ES-I3 (cell line): ENCODE measurements at regions not wholly inside any gene's neighbourhood (a gene's known extent, or its start where the extent isn't known, plus 50 kb on each side); places are given as distances from the start of the nearest gene placed in this dataset.

Source experiments
- H3K36me3 ChIP-seq: 2 replicates; pipeline ENCODE4 v1.6.1; 2013; ENCODE audit warnings: mild to moderate bottlenecking, low read length, control low read depth, moderate library complexity; ENCODE audit not compliant: insufficient read depth
- H3K4me1 ChIP-seq: 2 replicates; pipeline ENCODE4 v1.6.1; 2013; ENCODE audit warnings: mild to moderate bottlenecking, control low read depth, low read length; ENCODE audit not compliant: insufficient read depth
- H3K9ac ChIP-seq: 2 replicates; pipeline ENCODE4 v1.6.1; 2013; ENCODE audit warnings: low read depth, mild to moderate bottlenecking, low read length, moderate library complexity
- H3K9me3 ChIP-seq: 2 replicates; pipeline ENCODE4 v1.6.1; 2013; ENCODE audit warnings: mild to moderate bottlenecking, low read length, moderate library complexity; ENCODE audit not compliant: control insufficient read depth, insufficient read depth

DNA sequence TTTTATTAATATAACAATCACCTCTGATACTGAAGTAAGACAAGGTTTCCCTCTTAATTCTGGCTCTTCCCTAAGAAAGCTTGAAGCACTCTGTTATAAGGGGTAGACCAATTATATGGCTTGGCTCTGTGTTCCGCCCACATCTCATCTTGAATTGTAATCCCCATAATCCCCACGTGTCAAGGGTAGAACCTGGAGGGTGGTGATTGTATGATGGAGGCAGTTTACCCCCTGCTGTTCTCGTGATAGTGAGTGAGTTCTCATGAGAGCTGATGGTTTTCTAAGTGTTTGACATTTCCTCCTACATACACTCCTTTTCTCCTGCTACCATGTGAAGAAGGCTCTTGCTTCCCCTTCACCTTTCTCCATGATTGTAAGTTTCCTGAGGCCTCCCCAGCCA is 363.8 kb upstream of the PCDH20 start:
- no peak overlapping the region for H3K9ac ChIP-seq
- no peaks in the 10 kb centered on the region for H3K36me3 ChIP-seq
- no peaks in the 10 kb centered on the region for H3K9me3 ChIP-seq
- H3K4me1 ChIP-seq, result peaks cover 6% of the 10 kb centered on the region; the same call in 1 of the 2 replicates

DNA sequence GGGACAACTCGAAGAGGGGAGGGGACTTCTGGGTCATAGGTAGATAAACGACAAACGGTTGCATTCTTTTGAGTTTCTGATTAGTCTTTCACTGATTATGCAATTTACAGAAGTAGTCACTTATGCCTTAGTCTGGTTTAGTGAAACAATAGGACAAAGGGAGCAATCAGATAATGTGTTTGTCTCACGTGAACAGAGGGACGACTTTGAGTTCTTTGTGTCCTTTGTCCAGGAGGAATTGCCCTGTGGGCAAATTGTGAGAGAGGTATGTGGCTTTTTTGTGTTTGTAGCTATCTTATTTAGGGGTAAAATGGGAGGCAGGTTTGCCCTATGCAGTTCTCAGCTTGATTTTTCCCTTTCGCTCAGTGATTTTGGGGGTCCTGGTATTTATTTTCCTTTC is 362.9 kb upstream of the PCDH20 start:
- Histone ChIP-seq H3K9ac (no peak overlapping the region), H3K9me3 (no peaks in the 10 kb centered on the region), H3K4me1 (peaks cover 6% of the 10 kb centered on the region; the same call in 1 of the 2 replicates), H3K36me3 (no peaks in the 10 kb centered on the region)

DNA sequence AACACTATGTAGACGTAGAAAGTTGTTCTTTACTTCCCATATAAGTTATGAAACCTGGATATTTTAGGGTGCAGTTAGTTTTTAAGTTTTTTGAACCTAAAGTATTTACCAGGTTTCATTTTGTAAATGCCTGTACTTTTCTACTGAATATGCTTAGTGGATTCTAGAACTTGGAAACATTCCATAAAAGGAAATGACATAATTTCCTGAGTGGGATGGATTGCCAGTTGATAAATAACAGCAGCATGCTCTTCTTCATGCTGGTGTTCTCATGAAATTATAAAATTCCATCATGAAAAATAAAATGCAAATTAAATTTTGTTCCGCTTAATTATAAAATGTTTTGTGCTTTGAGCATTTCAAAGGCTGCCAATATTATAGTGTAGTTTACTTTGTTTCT is 362.2 kb upstream of the PCDH20 start:
- peaks cover 6% of the 10 kb centered on the region; the same call in 1 of the 2 replicates for H3K4me1 ChIP-seq

DNA sequence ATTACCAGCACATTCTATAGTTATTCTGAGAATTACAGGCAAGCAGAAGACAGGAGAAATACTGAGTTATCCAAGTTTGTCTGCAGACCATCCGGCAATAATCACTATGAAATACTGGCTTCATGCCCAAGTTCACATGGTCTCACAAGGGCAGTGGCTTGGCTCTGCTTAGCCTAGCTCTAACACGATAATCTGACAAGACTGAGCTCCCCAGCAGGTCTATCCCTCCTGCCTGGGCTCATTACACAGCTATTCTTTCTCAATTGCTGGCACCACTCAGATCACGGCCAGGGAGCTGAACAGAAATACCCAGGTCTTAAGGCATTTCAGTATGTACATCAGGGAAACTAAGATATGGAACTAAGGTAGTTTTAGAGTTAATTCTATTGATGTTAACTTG is 361.6 kb upstream of the PCDH20 start:
- no peak overlapping the region for H3K9ac ChIP-seq
- peaks cover 6% of the 10 kb centered on the region; the same call in 1 of the 2 replicates for H3K4me1 ChIP-seq

More for the DNA sequence above, 362.2 kb upstream of the PCDH20 start:
- Histone ChIP-seq H3K9ac (no peak overlapping the region), H3K36me3 (no peaks in the 10 kb centered on the region), H3K9me3 (no peaks in the 10 kb centered on the region)

DNA sequence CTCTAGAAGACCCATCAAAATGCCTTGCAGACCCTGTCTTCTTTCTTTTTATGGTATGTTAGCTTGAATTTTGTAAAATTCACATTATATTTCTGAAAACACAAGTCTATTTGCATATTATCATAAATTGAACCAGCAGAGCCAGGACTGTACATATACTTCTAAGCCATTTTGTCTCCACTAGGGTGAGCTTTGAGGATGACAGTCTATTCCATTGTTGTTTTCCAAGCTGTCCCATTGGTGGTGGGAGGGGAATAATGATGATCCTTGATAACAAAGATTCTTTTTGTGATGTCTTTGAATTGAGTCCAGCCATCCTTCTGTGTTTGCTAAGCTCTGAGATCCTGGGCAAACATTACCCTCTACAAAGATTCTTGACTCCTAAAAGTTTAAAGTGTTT is 359.3 kb upstream of the PCDH20 start:
- Histone ChIP-seq H3K36me3 (no peaks in the 10 kb centered on the region), H3K9ac (no peak overlapping the region), H3K4me1 (peaks cover 6% of the 10 kb centered on the region; the same call in 1 of the 2 replicates), H3K9me3 (no peaks in the 10 kb centered on the region)

More for the DNA sequence above, 361.6 kb upstream of the PCDH20 start:
- Histone ChIP-seq H3K9me3 (no peaks in the 10 kb centered on the region), H3K36me3 (no peaks in the 10 kb centered on the region)

DNA sequence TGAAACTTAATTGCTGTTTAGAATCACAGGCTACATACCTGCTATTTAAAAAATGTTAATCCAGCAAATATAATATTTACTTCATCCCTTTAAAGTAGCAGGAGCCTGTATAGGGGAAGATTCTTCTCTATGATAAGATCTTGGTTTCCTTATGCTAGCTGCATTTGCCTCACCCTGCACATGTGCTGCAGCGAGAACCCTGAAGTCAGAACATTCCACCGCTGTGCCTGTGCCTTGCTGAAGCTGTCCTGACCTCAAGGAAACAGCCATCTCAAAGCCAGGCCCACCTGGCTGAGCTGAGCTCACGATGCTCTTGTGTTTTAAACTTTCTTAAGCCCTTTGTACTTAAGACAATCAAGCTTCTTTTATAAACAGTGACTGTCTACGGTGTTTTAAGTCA is 355.0 kb upstream of the PCDH20 start:
- Histone ChIP-seq H3K4me1 (no peaks in the 10 kb centered on the region), H3K9ac (no peak overlapping the region), H3K9me3 (no peaks in the 10 kb centered on the region), H3K36me3 (no peaks in the 10 kb centered on the region)

DNA sequence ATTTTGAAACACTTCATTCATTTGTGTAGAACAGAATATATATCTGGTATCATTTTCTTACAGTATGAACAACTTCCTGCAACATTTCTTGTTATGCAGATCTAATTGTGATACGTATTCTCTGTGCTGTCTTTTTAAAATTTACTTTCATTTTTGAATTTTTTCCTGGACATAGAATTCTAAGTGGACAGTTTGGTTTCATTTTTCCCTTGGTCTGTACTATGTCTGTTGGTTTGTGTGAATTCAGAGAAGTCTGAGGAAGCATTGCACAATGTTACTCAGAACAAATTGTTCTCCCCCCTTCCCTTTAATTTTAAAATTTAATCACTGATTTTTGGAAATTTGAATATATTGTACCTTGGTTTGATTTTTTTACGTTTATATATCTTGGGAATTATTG is 352.5 kb upstream of the PCDH20 start:
- Histone ChIP-seq H3K9me3 (no peaks in the 10 kb centered on the region), H3K4me1 (no peaks in the 10 kb centered on the region), H3K36me3 (no peaks in the 10 kb centered on the region)

DNA sequence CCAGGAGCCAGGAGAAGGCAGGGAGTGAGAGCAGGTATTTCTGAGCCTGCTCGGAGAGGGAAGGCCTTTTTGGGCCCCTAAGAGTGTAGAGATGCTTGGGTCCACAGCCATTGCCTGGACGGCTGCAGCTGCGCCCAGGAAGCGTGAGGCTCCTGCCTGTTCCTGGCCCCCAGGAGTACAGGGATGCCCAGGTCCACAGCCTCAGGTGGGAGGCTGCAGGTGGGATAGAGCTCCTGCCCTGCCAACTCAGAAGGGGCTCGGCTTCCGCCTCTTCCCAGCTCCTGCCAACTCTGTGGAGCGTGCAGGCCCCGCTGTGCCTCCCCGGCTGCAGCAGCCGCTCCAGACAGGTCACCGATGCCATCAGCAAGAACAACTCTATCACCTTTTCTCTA is 351.0 kb upstream of the PCDH20 start:
- Histone ChIP-seq H3K4me1 (no peaks in the 10 kb centered on the region), H3K9me3 (no peaks in the 10 kb centered on the region), H3K9ac (no peak overlapping the region), H3K36me3 (no peaks in the 10 kb centered on the region)

More for the DNA sequence above, 352.5 kb upstream of the PCDH20 start:
- no peak overlapping the region for H3K9ac ChIP-seq

DNA sequence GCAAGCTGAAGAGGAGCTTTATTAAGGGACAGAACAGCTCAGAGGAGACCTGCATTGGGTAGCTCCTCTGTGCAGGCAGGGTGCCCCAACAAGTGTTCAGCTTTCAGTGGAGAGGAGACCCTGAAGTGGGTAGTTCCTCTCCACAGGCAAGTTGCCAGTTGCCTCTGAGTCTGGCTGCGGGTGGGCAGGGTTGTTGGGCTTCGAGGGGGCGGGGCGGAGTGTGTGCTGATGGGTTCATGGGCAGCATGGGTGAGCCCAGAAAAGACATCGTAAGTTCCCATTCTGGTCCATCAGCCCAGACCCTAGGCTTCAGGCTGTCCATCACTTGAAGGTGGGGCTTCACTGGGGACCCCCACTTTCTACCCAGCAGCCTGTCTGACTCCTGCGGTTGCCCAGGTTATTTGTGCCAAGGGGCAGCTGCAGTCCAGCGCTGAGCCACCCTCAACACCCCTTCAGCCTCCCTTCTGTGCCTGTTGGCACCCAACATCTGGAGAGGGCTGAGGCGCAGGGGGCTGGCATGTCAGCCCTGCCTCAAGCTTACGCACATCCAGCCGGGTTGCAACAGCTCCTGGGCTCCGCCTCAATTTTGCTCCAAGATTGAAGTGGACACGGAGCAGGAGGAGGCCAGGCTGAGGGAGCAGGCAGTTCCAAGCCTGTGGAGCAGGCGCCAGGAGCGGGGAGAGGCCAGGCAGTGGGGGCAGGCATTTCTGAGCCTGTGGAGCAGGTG is 350.5 kb upstream of the PCDH20 start:
- H3K9ac ChIP-seq, result no peak overlapping the region
- H3K9me3 ChIP-seq, result no peaks in the 10 kb centered on the region

DNA sequence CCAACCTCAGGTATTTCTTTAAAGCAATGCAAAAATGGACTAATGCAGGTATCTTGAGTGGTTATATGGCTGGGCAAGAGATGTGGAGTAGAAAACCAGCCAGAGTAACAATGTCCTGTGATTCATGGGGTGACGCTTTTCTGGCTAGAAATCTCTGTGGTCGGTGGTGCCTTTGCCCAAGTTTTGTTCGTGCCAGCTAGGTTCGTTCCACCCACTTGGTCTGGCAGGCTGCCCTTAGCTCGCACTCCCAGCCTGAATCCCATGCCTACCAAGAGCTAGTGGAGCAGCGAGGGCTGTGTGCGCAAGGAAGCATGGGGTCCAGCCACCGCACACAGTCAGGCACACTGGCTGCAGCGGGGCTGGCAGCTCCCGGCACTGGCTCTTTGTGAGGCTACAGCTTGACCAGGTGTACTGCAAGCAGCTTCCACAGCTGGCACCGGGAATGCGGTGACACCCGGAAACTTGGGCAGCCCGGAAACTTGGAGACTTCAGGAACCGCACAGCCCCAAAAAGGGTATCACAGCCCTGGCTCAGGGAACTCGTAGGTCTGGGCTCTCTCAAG is 349.6 kb upstream of the PCDH20 start:
- H3K36me3 ChIP-seq, result no peaks in the 10 kb centered on the region
- H3K9ac ChIP-seq, result no peak overlapping the region
- H3K4me1 ChIP-seq, result no peaks in the 10 kb centered on the region
- H3K9me3 ChIP-seq, result no peaks in the 10 kb centered on the region

More for the DNA sequence above, 350.5 kb upstream of the PCDH20 start:
- Histone ChIP-seq H3K36me3 (no peaks in the 10 kb centered on the region), H3K4me1 (no peaks in the 10 kb centered on the region)

DNA sequence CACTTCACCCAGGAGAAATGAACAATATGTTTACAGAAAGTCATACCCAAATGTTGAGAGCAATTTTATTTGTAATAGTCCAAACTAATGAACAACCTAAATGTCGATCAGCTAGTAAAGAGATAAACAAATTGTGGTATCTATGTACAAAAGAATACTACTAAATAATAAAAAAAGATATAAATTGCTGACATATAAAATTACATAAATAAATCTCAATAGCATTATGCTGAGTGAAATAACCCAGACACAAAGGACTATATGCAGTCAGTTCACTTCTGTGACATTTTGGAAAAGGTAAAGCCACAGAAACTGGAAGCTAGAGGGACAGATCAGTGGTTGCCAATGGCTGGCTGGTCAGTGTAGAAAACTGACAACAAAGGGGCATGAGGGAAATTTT is 346.0 kb upstream of the PCDH20 start:
- Histone ChIP-seq H3K4me1 (no peaks in the 10 kb centered on the region), H3K36me3 (no peaks in the 10 kb centered on the region), H3K9ac (no peak overlapping the region), H3K9me3 (no peaks in the 10 kb centered on the region)

DNA sequence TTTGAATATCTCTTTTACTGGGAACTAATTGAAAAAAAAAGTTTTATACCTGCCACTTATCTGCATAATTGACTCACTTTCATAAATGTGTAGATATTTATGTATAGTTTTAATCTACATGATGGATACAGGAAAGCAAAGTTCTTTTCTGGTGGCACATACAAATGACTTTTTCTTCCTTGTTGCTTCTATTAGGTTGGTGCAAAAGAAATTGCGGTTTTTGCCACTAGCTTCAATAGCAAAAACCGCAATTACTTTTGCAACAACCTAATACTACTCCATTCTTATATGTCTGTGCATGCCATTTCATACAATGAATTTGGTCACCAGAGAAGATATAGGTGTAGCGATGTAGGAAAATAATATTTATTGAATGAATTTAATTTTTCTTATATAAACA is 344.5 kb upstream of the PCDH20 start:
- no peaks in the 10 kb centered on the region for H3K36me3 ChIP-seq
- H3K4me1 ChIP-seq, result no peaks in the 10 kb centered on the region
- no peaks in the 10 kb centered on the region for H3K9me3 ChIP-seq
- no peak overlapping the region for H3K9ac ChIP-seq

DNA sequence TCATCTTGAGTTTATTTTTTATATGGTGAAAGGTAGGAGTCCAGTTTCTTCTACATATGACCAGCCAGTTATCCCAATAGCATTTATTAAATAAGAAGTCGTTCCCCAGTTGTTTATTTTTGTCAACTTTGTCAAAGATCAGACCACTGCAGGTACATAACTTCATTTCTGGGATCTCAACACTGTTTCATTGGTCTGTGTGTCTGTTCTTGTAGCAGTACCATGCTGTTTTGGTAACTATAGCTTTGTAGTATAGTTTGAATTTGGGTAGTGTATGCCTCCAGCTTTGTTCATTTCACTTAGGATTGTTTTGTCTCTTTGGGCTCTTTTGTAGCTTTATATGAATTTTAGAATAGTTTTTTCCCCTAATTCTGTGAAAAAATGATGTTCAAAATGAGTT is 340.4 kb upstream of the PCDH20 start:
- Histone ChIP-seq H3K36me3 (no peaks in the 10 kb centered on the region), H3K9ac (no peak overlapping the region), H3K4me1 (no peaks in the 10 kb centered on the region), H3K9me3 (no peaks in the 10 kb centered on the region)

DNA sequence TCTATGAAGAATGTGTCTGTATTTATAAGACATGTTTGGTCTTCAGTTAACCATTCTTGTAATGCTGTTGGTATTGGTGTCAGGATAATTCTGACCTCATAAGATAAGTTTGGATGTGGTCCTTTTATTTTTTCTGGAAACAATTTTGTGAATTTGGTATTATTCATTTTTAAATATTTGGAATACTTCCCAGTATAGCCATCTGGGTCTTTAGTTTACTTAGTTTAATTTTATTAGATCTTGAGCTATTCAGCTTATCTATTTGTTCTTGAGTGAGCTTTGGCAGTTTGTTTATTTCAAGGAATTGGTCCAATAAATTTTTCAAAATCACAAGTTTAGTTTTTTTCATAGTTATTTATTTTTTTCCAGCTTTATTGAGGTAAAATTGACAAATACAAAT is 335.4 kb upstream of the PCDH20 start:
- H3K4me1 ChIP-seq, result no peaks in the 10 kb centered on the region
- H3K36me3 ChIP-seq, result no peaks in the 10 kb centered on the region
- no peaks in the 10 kb centered on the region for H3K9me3 ChIP-seq
- H3K9ac ChIP-seq, result no peak overlapping the region

DNA sequence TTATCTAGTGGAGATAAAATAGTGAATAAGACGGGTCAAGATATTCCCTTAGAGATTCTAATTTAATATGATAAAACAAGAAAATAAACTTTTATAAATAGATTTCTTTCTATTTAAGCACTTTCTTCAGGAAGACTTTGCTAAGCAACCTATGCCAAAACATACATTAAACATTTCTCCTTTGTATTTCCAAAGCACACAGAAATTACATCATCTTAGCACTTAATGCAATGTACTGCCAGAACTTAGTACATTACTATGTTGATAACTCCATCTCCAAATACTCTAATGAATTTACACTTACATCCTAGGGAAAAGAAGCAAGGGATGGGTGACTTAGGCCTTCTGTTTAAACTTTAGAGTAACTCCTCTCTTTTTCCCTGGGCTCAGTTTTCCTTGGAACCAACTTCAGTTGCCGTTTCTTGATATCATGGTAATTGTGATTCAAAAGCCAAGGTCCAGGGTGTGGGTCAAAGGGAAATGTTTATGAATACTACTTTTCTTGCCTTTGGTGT is 322.6 kb upstream of the PCDH20 start:
- Histone ChIP-seq H3K4me1 (peaks cover 4% of the 10 kb centered on the region; the same call in 1 of the 2 replicates), H3K9ac (no peak overlapping the region), H3K9me3 (no peaks in the 10 kb centered on the region), H3K36me3 (no peaks in the 10 kb centered on the region)
